Panc1 (cell line): ENCODE measurements at regions not wholly inside any gene's neighbourhood (a gene's known extent, or its start where the extent isn't known, plus 50 kb on each side); places are given as distances from the start of the nearest gene placed in this dataset.

Source experiments
- ATAC-seq: fragments of 200-7000 bp; cut with Tn5 transposase; 2 replicates; pipeline ENCODE4 v1.9.1; 2020; ENCODE audit warnings: mild to moderate bottlenecking, moderate library complexity
- BruUV-seq: library from RNA; stranded (reverse); fragments of 400-500 nt; replicated peaks from 2 replicates; lab custom pipeline; 2021; lab: Mats Ljungman, UMichigan
- CTCF ChIA-PET: fragments of 300-600 bp; sonication (Branson Sonifier 250); formaldehyde crosslinking; loops from one replicate; lab custom pipeline; 2022; ENCODE audit warnings: antibody characterized with exemption; lab: Charles Lee
- POLR2A ChIA-PET: fragments of 300-600 bp; sonication (Branson Sonifier 250); formaldehyde crosslinking; loops from one replicate; lab custom pipeline; 2022; ENCODE audit warnings: antibody characterized with exemption; lab: Charles Lee
- DNase-seq: peaks from one replicate; pipeline ENCODE4 v3.0.0-alpha.2; 2010; ENCODE audit warnings: low read depth, low spot score
- H3K27ac ChIP-seq: 2 replicates; pipeline ENCODE4 v1.5.1; 2011; ENCODE audit warnings: mild to moderate bottlenecking, low read length, inconsistent platforms
- H3K27me3 ChIP-seq: fragments of 200-500 bp; sonication (Bioruptor generic); 2 replicates; pipeline ENCODE4 v1.6.0; 2014; ENCODE audit warnings: low read length, inconsistent platforms; ENCODE audit not compliant: control insufficient read depth, insufficient read depth
- H3K36me3 ChIP-seq: fragments of 200-500 bp; sonication (Bioruptor generic); 2 replicates; pipeline ENCODE4 v1.5.1; 2014; ENCODE audit warnings: inconsistent platforms, mild to moderate bottlenecking, low read length, moderate library complexity; ENCODE audit not compliant: control insufficient read depth, insufficient read depth
- H3K4me1 ChIP-seq: 2 replicates; pipeline ENCODE4 v1.5.1; 2011; ENCODE audit warnings: inconsistent platforms, mild to moderate bottlenecking, low read length, moderate library complexity; ENCODE audit not compliant: control insufficient read depth, insufficient read depth
- H3K4me3 ChIP-seq, 2 experiments: 2 replicates each; pipeline ENCODE4 v1.5.1; 2011 to 2012; ENCODE audit warnings: low read depth in 2 of 2, low read length in 2 of 2, mild to moderate bottlenecking in 2 of 2, inconsistent platforms in 1 of 2, moderate library complexity in 1 of 2
- H3K9me3 ChIP-seq: fragments of 200-500 bp; sonication (Bioruptor generic); 2 replicates; pipeline ENCODE4 v1.5.1; 2014; ENCODE audit warnings: low read depth, mild to moderate bottlenecking, inconsistent platforms, low read length, moderate library complexity; ENCODE audit not compliant: control insufficient read depth, insufficient read depth
- CTCF ChIP-seq: fragments of 450-650 bp; IDR thresholded peaks from 2 replicates; pipeline ENCODE4 v1.5.1; 2017; ENCODE audit warnings: mild to moderate bottlenecking
- POLR2AphosphoS5 ChIP-seq: IDR thresholded peaks from 2 replicates; pipeline ENCODE4 v1.6.1; 2012; ENCODE audit warnings: mild to moderate bottlenecking, low read depth, low read length, moderate library complexity
- REST ChIP-seq, 2 experiments: IDR thresholded peaks; 2 replicates each; pipeline ENCODE4 v1.6.1; 2011 to 2012; ENCODE audit warnings: low read depth in 2 of 2, control low read depth in 1 of 2, low read length in 1 of 2, mild to moderate bottlenecking in 1 of 2, moderate library complexity in 1 of 2; ENCODE audit not compliant: insufficient read depth in 1 of 2
- SIN3A ChIP-seq: IDR thresholded peaks from 2 replicates; pipeline ENCODE4 v1.6.1; 2012; ENCODE audit warnings: low read depth, mild to moderate bottlenecking, low read length, moderate library complexity, borderline replicate concordance; ENCODE audit not compliant: insufficient read depth
- TCF7L2 ChIP-seq: IDR thresholded peaks from 2 replicates; pipeline ENCODE4 v1.6.1; 2011; ENCODE audit warnings: mild to moderate bottlenecking, low read depth, low read length, inconsistent platforms
- in situ Hi-C: cut with HindIII; loops from 2 replicates; pipeline ENCODE4 v1.10.0; 2016; ENCODE audit warnings: low sequenced_read_pairs, low pct_unique_long_range_greater_than_20kb
- intact Hi-C: fragments of 100-400 bp; cut with micrococcal nuclease; formaldehyde crosslinking; loops from one replicate; pipeline ENCODE4 v1.10.0; 2022; ENCODE audit not compliant: unreplicated experiment

- Histone ChIP-seq H3K27me3 (no peaks in the 10 kb centered on the region), H3K4me3 (no peak overlapping the region), H3K36me3 (no peaks in the 10 kb centered on the region), H3K9me3 (no peaks in the 10 kb centered on the region), H3K27ac (no peak overlapping the region), H3K4me1 (no peaks in the 10 kb centered on the region)
- in situ Hi-C loops (no loop called here), intact Hi-C loops (no loop called here)
- TF ChIP-seq CTCF, result no peak
- no peak for TF ChIP-seq TCF7L2
- TF ChIP-seq SIN3A, result no peak
- TF ChIP-seq POLR2AphosphoS5, result no peak
- TF ChIP-seq REST (IDR thresholded peaks at IDR 0.05; ENCODE audit: insufficient read depth in 1 of 2, low read depth in 2 of 2, low read length in 1 of 2), result no peak
- BruUV-seq, result no TSS peak
- ChIA-PET CTCF (no interaction called here), POLR2A (no interaction called here)
- ATAC-seq (no peak), DNase-seq (no peak)
Measured at GRCh38 chr5:117110548-117110947, 535.9 kb upstream of the SEMA6A start.

GRCh38 chr5:117107859-117108258 is 533.2 kb upstream of the SEMA6A start:
- no peaks in the 10 kb centered on the region for H3K27me3 ChIP-seq
- no peak for DNase-seq
- no peaks in the 10 kb centered on the region for H3K9me3 ChIP-seq
- ChIA-PET POLR2A (no interaction called here), CTCF (no interaction called here)
- H3K27ac ChIP-seq, result no peak overlapping the region
- no TSS peak for BruUV-seq
- H3K4me1 ChIP-seq, result no peaks in the 10 kb centered on the region
- no peak for ATAC-seq
- no peak overlapping the region for H3K4me3 ChIP-seq
- in situ Hi-C loops (no loop called here), intact Hi-C loops (no loop called here)
- TF ChIP-seq TCF7L2, result no peak
- no peak for TF ChIP-seq CTCF
- no peak for TF ChIP-seq REST (IDR thresholded peaks at IDR 0.05; ENCODE audit: insufficient read depth in 1 of 2, low read depth in 2 of 2, low read length in 1 of 2)
- no peak for TF ChIP-seq POLR2AphosphoS5
- TF ChIP-seq SIN3A, result no peak
- no peaks in the 10 kb centered on the region; the same call in 1 of the 2 replicates for H3K36me3 ChIP-seq
